HG02798 (cell line): ENCODE measurements at regions not wholly inside any gene's neighbourhood (a gene's known extent, or its start where the extent isn't known, plus 50 kb on each side); places are given as distances from the start of the nearest gene placed in this dataset.

Experiments used
- ATAC-seq: cut with Tn5 transposase; IDR thresholded peaks from one replicate; pipeline ENCODE4 v1.9.1; 2021; ENCODE audit warnings: mild to moderate bottlenecking; ENCODE audit not compliant: unreplicated experiment, poor library complexity

DNA sequence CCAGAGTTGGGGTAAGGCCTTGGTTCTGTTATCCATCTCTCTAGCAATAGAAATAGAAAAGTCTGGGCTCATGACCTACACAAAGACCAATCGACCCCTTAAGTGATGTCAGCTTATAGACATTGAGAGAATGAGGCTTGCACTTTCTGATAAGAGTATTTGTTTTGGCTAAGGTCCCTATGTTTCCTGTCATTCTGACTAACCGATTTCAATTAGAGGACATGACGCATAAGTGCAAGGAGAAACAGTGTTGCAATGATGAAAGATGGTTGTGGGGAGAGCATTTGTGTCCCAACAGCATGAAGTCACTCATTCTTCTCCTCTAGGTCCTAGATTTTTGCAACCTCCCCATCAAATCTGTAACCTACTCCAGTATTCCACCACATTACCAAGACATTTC is 255.1 kb downstream of the MAT2B start:
- ATAC-seq, result no peak

- ATAC-seq, result no peak
These were observed 261.7 kb downstream of the MAT2B start for GRCh38 chr5:163766936-163767670.

DNA sequence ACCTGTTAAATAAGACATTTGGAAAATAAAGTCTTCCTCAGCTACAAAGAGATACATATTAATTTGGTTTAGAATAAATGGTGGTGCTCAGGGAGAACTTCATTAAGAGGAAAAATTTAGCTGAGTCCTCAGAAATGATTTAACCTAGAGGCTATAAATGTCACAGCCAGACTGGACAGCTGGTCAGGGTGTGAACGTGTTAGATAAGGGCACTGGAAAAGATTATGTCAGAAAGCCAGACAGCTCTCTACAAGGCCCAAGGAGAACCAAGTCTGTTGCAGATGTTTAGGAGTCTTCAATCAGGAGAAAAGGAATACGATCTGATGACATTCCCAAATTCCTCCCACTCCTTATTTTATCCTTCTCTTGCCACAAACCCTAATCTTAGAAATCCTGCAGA is 265.2 kb downstream of the MAT2B start:
- no peak for ATAC-seq

GRCh38 chr5:163772241-163772640 is 266.8 kb downstream of the MAT2B start:
- no peak for ATAC-seq

GRCh38 chr5:163772644-163773043 is 267.2 kb downstream of the MAT2B start:
- no peak for ATAC-seq

GRCh38 chr5:163773226-163773625 is 267.8 kb downstream of the MAT2B start:
- ATAC-seq, result no peak

- no peak for ATAC-seq
These were observed 284.5 kb downstream of the MAT2B start for GRCh38 chr5:163789870-163790269.

DNA sequence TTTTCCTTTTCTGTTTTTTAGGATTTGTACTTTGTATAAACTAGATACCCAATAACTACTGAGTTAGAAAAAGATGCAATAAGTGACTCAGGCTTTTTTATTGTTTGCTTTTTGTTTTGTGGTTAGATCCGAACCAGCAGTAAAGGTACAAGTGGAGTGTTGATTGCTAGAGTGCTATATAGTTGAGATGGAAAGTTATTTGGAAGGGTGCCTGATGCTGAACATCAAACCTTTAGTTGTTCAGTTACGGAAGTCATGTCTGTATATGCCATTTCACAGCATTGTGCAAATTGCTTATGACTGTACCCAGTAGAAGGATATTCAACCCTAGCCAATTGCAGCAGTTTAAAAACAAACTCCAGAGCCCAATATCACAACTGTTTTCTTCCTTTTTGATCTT is 285.1 kb downstream of the MAT2B start:
- ATAC-seq, result no peak

- ATAC-seq, result no peak
These were observed 289.6 kb downstream of the MAT2B start for GRCh38 chr5:163794993-163795392.

DNA sequence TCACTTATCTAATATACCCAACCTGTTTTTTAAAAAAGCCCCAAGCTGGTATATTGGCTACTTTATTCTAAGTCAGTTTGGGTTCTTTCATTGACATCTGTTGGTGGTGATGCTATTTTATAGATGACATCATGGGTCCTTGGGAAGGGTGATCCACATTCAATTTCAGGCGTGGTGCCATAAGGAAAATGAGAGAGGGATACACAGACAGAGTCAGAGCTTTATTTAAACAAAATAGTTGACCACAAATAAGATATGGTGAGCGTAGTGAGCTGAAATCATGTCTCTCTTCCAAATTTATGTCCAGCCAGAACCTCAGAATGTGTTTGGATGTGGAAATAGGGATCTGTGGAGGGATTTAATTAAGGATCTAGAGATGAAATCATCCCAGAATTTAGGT is 302.4 kb downstream of the MAT2B start:
- ATAC-seq, result no peak

GRCh38 chr5:163809473-163809872 is 304.1 kb downstream of the MAT2B start:
- ATAC-seq, result no peak

- no peak for ATAC-seq
These were observed 308.5 kb downstream of the MAT2B start for GRCh38 chr5:163813900-163814299.

DNA sequence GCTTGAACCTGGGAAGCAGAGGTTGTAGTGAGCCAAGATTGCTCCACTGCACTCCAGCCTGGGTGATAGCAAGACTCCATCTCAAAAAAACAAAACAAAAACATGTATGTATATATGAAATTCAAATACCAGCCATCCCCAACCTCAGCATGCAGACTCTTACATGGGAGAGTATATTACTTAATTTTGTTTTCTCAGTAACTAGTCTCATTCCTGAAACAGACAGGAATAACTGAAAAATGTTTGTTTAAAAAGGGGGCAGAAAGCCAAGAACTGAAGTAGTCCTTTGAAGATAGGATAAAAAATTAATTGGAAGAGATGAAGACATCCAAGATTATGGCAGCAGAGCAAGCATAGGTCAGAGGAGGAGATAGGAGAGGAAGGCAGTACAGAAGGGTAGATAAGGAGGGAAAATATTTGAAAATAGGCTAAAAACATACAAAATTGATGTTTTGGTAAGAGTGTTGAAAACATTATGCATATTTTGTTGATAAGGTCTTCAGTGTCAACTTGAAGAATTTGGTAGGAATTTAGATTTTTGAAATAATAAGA is 309.9 kb downstream of the MAT2B start:
- ATAC-seq, result no peak

- ATAC-seq, result no peak
These were observed 315.7 kb downstream of the MAT2B start for GRCh38 chr5:163821142-163821541.

GRCh38 chr5:163822548-163822947 is 317.1 kb downstream of the MAT2B start:
- no peak for ATAC-seq

DNA sequence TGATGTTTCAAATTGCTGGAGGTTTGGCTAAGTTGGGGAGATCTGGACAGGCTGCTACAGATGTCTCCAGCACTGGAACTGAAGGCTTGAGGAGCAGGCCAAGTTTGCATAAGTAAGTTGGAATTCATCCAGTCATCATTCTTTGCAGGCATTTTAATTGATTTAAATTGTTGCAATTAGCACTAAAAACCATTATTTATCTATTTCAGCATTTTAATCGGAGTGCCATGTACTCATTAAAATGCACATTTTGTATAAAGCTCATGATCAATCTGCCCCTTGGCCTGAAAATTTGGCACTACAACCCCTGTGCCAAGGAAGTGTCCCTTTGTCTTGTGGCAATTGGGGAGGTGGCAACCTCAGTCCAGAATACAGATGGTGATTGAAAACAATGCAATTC is 320.2 kb downstream of the MAT2B start:
- no peak for ATAC-seq

DNA sequence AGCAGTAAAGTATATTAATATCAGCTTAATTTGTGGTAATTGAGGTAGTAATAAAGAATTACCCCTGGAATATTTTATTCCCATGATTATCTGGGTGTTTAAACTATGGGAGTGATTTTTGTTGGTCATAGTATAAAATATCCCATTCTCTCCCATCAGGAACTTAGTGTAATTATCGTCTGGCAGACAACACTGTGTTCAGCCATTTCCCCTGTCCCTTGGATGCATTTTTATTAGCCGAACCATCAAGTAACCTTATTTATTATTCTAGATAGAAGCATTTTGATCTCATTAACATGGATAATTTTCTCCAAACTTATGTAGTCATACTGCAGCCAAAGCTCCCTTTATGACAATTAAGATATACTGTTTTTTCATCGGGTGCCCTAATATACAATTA is 320.8 kb downstream of the MAT2B start:
- ATAC-seq, result no peak

DNA sequence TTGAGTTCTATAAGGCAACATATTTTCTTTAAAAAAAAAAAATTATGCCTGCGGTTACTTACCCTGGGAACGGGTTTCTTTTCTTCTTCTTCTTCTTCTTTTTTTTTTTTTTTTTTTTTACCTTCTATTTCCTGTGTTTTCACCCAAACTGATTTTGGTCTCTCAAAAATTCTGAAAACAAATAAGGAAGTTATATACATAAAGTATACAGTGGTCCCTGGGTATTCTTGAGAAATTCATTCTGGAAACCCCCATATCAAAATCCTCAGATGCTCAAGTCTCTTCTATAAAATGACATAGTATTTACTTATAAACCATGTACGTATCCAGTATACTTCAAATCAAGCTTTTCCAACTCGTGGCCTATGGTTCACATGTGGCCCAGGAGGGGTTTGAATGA is 326.7 kb downstream of the MAT2B start:
- no peak for ATAC-seq

- no peak for ATAC-seq
These were observed 333.3 kb downstream of the MAT2B start for GRCh38 chr5:163838738-163839137.

GRCh38 chr5:163846512-163846911 is 341.1 kb downstream of the MAT2B start:
- no peak for ATAC-seq

DNA sequence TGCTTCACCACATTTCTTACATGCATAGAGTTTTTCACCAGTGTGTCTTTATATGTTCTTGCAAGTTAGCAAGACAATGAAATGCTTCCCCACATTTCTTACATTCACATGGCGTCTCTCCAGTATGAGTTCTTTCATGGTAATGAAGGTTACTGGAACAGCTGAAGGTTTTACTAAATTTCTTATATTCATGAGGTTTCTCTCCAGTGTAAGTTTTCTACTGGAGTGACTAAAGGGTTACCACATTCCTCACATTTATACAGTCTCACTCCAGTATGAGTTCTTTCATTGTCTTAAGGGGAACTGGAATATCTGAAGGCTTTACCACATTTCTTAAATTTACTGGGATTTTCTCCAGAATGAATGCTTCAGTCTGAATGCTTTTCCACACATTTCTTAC is 350.3 kb downstream of the MAT2B start:
- ATAC-seq, result no peak

DNA sequence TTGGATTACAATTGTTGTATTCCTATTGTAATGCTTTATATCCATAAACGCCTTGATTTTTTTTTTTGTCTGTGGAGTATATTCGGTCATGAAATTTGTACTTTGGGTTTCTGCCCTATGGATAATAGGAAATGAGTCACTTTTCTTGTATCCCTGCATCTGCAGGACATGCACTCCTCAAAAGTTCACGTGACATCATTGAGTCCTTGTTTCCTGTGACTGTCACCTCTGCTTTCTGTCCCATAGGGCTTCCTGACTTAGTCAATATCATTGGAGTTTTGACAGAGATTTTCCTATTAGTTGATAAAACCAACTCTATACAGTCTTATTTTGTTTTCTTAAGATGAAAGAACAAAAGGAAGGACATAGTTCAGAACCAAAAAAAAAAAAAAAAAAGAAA is 356.3 kb downstream of the MAT2B start:
- no peak for ATAC-seq
